ENCODE measurements at regions not wholly inside any gene's neighbourhood (a gene's known extent, or its start where the extent isn't known, plus 50 kb on each side); places are given as distances from the start of the nearest gene placed in this dataset.

GRCh38 chr4:180391613-180392012, 1851.6 kb upstream of the TENM3 start:
- Histone ChIP-seq H3K4me1 (no peaks in the 10 kb centered on the region), H3K27ac (no peak overlapping the region), H3K4me3 (replicated peaks in 1 of 3) (no peak overlapping the region), H3K27me3 (no peaks in the 10 kb centered on the region), H3K36me3 (no peaks in the 10 kb centered on the region), H3K9me3 (no peaks in the 10 kb centered on the region)
- TF ChIP-seq POLR2A (IDR thresholded peaks at IDR 0.05) (no peak), CTCF (IDR thresholded peaks at IDR 0.05) (no peak)
- no peak for DNase-seq
- 94 to 95% methylated on average over 2 of the region's 2 CpGs for WGBS, 2 donors
- intact Hi-C loops (cut with DNase I): no loop called here

- Histone ChIP-seq H3K27me3 (no peaks in the 10 kb centered on the region), H3K27ac (no peak overlapping the region), H3K9me3 (no peaks in the 10 kb centered on the region), H3K36me3 (no peaks in the 10 kb centered on the region), H3K4me3 (replicated peaks in 1 of 3) (no peak overlapping the region), H3K4me1 (no peaks in the 10 kb centered on the region)
- DNase-seq: no peak
- TF ChIP-seq POLR2A (IDR thresholded peaks at IDR 0.05): no peak
- no peak for TF ChIP-seq CTCF (IDR thresholded peaks at IDR 0.05)
- WGBS, 2 donors: 71 to 73% methylated on average over 2 of the region's 2 CpGs
- intact Hi-C loops (cut with DNase I): no loop called here
These were observed 1848.9 kb upstream of the TENM3 start for GRCh38 chr4:180394312-180394711.

GRCh38 chr4:180394730-180395129, 1848.5 kb upstream of the TENM3 start:
- Histone ChIP-seq H3K4me1 (no peaks in the 10 kb centered on the region), H3K4me3 (replicated peaks in 1 of 3) (no peak overlapping the region), H3K27ac (no peak overlapping the region), H3K9me3 (no peaks in the 10 kb centered on the region), H3K27me3 (no peaks in the 10 kb centered on the region), H3K36me3 (no peaks in the 10 kb centered on the region)
- no peak for DNase-seq
- 90 to 92% methylated on average over 3 of the region's 3 CpGs for WGBS, 2 donors
- TF ChIP-seq CTCF (IDR thresholded peaks at IDR 0.05) (no peak), POLR2A (IDR thresholded peaks at IDR 0.05) (no peak)
- intact Hi-C loops (cut with DNase I): no loop called here

- Histone ChIP-seq H3K9me3 (no peaks in the 10 kb centered on the region), H3K4me3 (replicated peaks in 1 of 3) (no peak overlapping the region), H3K4me1 (no peaks in the 10 kb centered on the region), H3K27ac (no peak overlapping the region), H3K27me3 (no peaks in the 10 kb centered on the region), H3K36me3 (no peaks in the 10 kb centered on the region)
- intact Hi-C loops (cut with DNase I): no loop called here
- 80 to 83% methylated on average over 4 of the region's 4 CpGs for WGBS, 2 donors
- TF ChIP-seq CTCF (IDR thresholded peaks at IDR 0.05) (no peak), POLR2A (IDR thresholded peaks at IDR 0.05) (no peak)
- DNase-seq: no peak
These were observed 1844.6 kb upstream of the TENM3 start for GRCh38 chr4:180398564-180398963.

- no peak for DNase-seq
- no peaks in the 10 kb centered on the region for H3K36me3 ChIP-seq
- TF ChIP-seq POLR2A (IDR thresholded peaks at IDR 0.05) (no peak), CTCF (IDR thresholded peaks at IDR 0.05) (no peak)
- H3K27me3 ChIP-seq: no peaks in the 10 kb centered on the region
- intact Hi-C loops (cut with DNase I): no loop called here
- WGBS, 2 donors: 77 to 84% methylated on average over 4 of the region's 4 CpGs
- no peak overlapping the region for H3K27ac ChIP-seq
- no peaks in the 10 kb centered on the region for H3K4me1 ChIP-seq
- H3K4me3 ChIP-seq (replicated peaks in 1 of 3): no peak overlapping the region
- no peaks in the 10 kb centered on the region for H3K9me3 ChIP-seq
These were observed 1835.8 kb upstream of the TENM3 start for GRCh38 chr4:180407275-180407885.
